ENCODE measurements at regions not wholly inside any gene's neighbourhood (a gene's known extent, or its start where the extent isn't known, plus 50 kb on each side); places are given as distances from the start of the nearest gene placed in this dataset.

DNA sequence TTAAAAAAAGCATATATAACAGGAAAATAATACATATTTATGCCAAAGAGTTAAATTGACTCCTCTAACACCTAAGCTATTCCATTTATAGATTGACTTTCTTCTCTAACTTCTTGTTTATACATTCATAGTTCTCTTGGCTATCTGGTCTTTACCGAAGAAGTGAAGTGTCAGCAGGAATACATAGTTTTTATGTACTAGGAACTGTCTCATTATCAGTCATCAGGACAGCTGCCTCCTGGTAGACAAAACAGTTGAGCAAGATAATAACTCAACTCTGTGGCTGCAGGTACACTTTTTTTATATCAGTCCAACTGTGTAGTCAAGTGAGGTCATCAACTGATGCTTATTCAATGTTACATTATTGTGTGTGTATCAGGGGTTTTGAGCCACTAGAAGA is 1436.0 kb upstream of the NUDT12 start:
- Mint-ChIP-seq H3K9me3 (peaks cover 8% of the 10 kb centered on the region), H3K27me3 (no peaks in the 10 kb centered on the region), H3K4me3 (no peak overlapping the region), H3K27ac (no peak overlapping the region), H3K4me1 (no peaks in the 10 kb centered on the region), H3K36me3 (no peaks in the 10 kb centered on the region)

GRCh38 chr5:104998169-104998568 is 1435.6 kb upstream of the NUDT12 start:
- no peak overlapping the region for H3K4me3 Mint-ChIP-seq
- H3K27ac Mint-ChIP-seq, result no peak overlapping the region
- H3K36me3 Mint-ChIP-seq, result no peaks in the 10 kb centered on the region
- peaks cover 4% of the 10 kb centered on the region for H3K9me3 Mint-ChIP-seq
- H3K27me3 Mint-ChIP-seq, result no peaks in the 10 kb centered on the region
- no peaks in the 10 kb centered on the region for H3K4me1 Mint-ChIP-seq

DNA sequence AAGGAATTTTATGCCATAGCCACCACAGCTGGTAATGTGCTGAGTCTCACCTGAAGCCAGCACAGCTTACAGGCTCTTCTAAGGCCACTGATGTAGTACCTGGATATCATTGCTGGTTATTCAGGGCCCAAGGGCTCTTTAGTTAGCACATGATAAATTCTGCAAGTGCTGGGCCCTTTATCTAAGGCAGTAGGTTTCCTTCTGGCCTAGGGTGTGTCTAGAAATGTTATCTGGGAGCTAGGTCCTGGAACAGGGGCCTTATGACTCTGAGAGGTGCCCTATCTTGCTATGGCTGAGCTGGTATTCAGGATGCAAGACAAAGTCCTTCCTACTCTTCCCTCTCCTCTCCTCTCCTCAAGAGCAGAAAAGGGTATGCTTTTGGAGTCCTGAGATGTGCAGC is 1424.5 kb upstream of the NUDT12 start:
- Mint-ChIP-seq H3K36me3 (peaks cover 2% of the 10 kb centered on the region), H3K27me3 (no peaks in the 10 kb centered on the region), H3K9me3 (peaks cover 22% of the 10 kb centered on the region), H3K27ac (no peak overlapping the region), H3K4me1 (no peaks in the 10 kb centered on the region), H3K4me3 (no peak overlapping the region)

DNA sequence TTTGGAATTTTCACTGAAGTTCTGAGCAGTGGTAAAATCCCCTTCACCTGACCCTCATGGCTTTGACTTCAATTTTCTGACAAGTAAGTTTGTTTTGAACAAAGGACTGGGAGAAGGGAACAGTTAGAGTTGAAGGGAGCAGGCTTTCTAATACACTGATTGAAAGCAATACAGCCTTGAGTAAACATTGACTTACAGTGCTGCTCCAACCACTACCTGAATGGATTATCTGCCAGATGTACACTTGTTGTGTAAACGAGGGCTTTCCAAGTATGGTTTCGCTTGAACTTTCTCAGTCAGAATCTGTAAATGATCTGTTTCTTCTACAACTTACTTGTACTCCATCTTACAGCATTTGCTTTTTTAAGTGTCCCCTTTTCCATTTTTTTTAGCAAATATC is 1414.9 kb upstream of the NUDT12 start:
- no peaks in the 10 kb centered on the region for H3K4me1 Mint-ChIP-seq
- no peaks in the 10 kb centered on the region for H3K36me3 Mint-ChIP-seq
- peaks cover 9% of the 10 kb centered on the region for H3K9me3 Mint-ChIP-seq
- no peaks in the 10 kb centered on the region for H3K27me3 Mint-ChIP-seq
- no peak overlapping the region for H3K27ac Mint-ChIP-seq
- no peak overlapping the region for H3K4me3 Mint-ChIP-seq

GRCh38 chr5:104967806-104968410 is 1405.3 kb upstream of the NUDT12 start:
- no peak overlapping the region for H3K27ac Mint-ChIP-seq
- peaks cover 5% of the 10 kb centered on the region for H3K9me3 Mint-ChIP-seq
- H3K36me3 Mint-ChIP-seq, result no peaks in the 10 kb centered on the region
- no peak overlapping the region for H3K4me3 Mint-ChIP-seq
- H3K27me3 Mint-ChIP-seq, result no peaks in the 10 kb centered on the region
- H3K4me1 Mint-ChIP-seq, result no peaks in the 10 kb centered on the region

GRCh38 chr5:104965006-104965405 is 1402.4 kb upstream of the NUDT12 start:
- H3K4me1 Mint-ChIP-seq, result no peaks in the 10 kb centered on the region
- peaks cover 5% of the 10 kb centered on the region for H3K9me3 Mint-ChIP-seq
- no peaks in the 10 kb centered on the region for H3K36me3 Mint-ChIP-seq
- H3K27me3 Mint-ChIP-seq, result no peaks in the 10 kb centered on the region
- no peak overlapping the region for H3K27ac Mint-ChIP-seq
- no peak overlapping the region for H3K4me3 Mint-ChIP-seq

DNA sequence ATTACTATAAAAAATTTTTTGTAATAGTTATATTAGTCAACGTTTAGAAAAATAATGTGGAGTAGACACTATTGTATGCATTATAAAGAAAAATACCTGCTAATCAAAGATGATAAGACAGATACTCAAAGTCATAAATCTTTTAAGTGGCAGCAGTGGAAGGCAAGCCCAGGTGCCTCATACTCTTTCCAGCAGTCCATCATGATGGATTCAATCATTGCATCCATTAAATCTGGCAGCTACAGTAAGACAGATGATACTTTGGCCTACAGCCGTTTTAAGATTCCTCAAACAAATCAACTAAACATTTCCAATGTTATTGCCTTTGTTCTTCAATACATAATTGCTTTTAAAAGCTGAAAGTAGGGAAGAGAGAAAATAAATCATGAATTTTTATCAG is 1392.9 kb upstream of the NUDT12 start:
- H3K9me3 Mint-ChIP-seq, result peaks cover 10% of the 10 kb centered on the region
- H3K4me3 Mint-ChIP-seq, result no peak overlapping the region
- no peaks in the 10 kb centered on the region for H3K27me3 Mint-ChIP-seq
- no peak overlapping the region for H3K27ac Mint-ChIP-seq
- no peaks in the 10 kb centered on the region for H3K36me3 Mint-ChIP-seq
- no peaks in the 10 kb centered on the region for H3K4me1 Mint-ChIP-seq

DNA sequence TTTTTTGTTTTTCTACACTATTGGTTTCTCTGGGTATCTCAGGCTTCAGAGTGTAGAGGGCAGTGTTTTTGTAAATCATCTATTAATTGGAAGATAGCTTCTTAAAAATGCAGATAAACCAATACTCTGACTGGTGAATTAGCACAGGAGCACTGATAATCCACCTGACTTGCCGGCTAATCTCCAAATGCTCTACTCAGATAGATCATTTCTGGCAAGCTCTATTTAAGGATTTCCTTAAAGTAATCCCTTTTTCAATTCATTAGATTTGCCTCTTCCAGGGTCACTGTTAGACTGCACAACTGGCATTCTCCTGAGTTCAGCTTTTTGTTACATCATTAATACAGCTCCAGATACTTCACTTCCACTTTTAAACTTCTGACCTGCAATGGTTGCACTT is 1390.3 kb upstream of the NUDT12 start:
- Mint-ChIP-seq H3K4me3 (no peak overlapping the region), H3K36me3 (no peaks in the 10 kb centered on the region), H3K9me3 (peaks cover 9% of the 10 kb centered on the region), H3K27me3 (no peaks in the 10 kb centered on the region), H3K4me1 (no peaks in the 10 kb centered on the region), H3K27ac (no peak overlapping the region)

GRCh38 chr5:104951829-104952228 is 1389.2 kb upstream of the NUDT12 start:
- H3K36me3 Mint-ChIP-seq, result no peaks in the 10 kb centered on the region

GRCh38 chr5:104947076-104947475 is 1384.5 kb upstream of the NUDT12 start:
- no peaks in the 10 kb centered on the region for H3K36me3 Mint-ChIP-seq
- H3K27ac Mint-ChIP-seq, result no peak overlapping the region

More at GRCh38 chr5:104951829-104952228, 1389.2 kb upstream of the NUDT12 start:
- Mint-ChIP-seq H3K27ac (no peak overlapping the region), H3K9me3 (peaks cover 9% of the 10 kb centered on the region), H3K4me3 (no peak overlapping the region), H3K27me3 (no peaks in the 10 kb centered on the region), H3K4me1 (no peaks in the 10 kb centered on the region)

GRCh38 chr5:104942735-104943134 is 1380.1 kb upstream of the NUDT12 start:
- H3K4me1 Mint-ChIP-seq, result no peaks in the 10 kb centered on the region
- H3K9me3 Mint-ChIP-seq, result peaks cover 19% of the 10 kb centered on the region
- H3K27me3 Mint-ChIP-seq, result no peaks in the 10 kb centered on the region
- H3K4me3 Mint-ChIP-seq, result no peak overlapping the region
- H3K27ac Mint-ChIP-seq, result no peak overlapping the region
- H3K36me3 Mint-ChIP-seq, result no peaks in the 10 kb centered on the region

More at GRCh38 chr5:104947076-104947475, 1384.5 kb upstream of the NUDT12 start:
- Mint-ChIP-seq H3K27me3 (no peaks in the 10 kb centered on the region), H3K4me1 (no peaks in the 10 kb centered on the region), H3K4me3 (no peak overlapping the region), H3K9me3 (peaks cover 10% of the 10 kb centered on the region)

DNA sequence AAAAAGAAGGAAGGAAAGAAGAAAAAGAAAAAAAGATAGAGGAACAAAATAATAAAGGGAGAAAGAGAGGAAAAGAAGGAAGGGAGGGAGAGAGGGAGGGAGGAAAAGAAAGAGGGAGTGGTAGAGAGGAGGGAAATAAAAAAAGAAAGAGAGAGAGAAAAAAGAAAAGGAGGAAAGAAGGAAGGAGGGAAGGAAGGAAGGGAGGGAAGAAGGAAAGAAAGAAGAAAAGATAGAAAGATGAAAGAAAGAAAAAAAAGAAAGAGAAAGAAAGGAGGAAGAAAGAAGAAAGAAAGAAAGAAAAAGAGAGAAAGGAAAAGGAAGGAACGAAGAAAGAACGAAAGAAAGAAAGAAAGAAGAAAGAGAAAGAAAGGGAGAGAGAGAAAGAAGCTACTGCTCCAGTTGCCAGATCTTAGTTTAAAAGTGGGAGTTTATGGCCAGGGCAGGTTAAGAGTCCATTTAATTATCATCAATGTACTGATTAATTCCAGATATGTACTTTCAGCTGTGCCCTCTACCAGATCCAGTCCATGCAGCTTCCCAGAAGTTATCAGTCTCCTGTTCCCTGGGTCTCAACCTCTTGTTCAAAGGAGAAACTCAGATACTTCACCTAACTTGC is 1378.5 kb upstream of the NUDT12 start:
- H3K4me3 Mint-ChIP-seq, result no peak overlapping the region
- peaks cover 17% of the 10 kb centered on the region for H3K9me3 Mint-ChIP-seq
- no peaks in the 10 kb centered on the region for H3K36me3 Mint-ChIP-seq
- no peaks in the 10 kb centered on the region for H3K4me1 Mint-ChIP-seq
- H3K27ac Mint-ChIP-seq, result no peak overlapping the region
- H3K27me3 Mint-ChIP-seq, result no peaks in the 10 kb centered on the region

- no peaks in the 10 kb centered on the region for H3K27me3 Mint-ChIP-seq
- H3K36me3 Mint-ChIP-seq, result no peaks in the 10 kb centered on the region
- H3K4me3 Mint-ChIP-seq, result no peak overlapping the region
- H3K27ac Mint-ChIP-seq, result no peak overlapping the region
- no peaks in the 10 kb centered on the region for H3K4me1 Mint-ChIP-seq
- peaks cover 22% of the 10 kb centered on the region for H3K9me3 Mint-ChIP-seq
These were observed 1375.0 kb upstream of the NUDT12 start for GRCh38 chr5:104937598-104937997.

DNA sequence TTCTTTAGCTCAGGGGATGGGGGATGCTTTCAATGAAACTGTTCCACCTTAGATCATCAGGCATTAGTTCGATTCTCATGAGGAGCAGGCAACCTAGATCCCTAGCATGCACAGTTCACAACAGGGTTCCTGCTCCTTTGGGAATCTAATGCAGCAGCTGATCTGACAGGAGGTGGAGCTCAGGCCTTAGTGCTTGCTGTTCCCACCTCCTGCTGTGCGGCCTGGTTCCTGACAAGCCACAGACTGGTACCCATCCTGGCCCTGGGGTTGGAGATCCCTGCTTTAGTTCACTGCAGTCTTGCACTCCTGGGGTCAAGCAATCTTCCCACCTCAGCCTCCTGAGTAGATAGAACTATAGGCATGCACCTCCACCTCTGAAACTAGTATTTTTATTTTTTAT is 1369.8 kb upstream of the NUDT12 start:
- H3K27ac Mint-ChIP-seq, result no peak overlapping the region
- no peaks in the 10 kb centered on the region for H3K36me3 Mint-ChIP-seq
- no peaks in the 10 kb centered on the region for H3K27me3 Mint-ChIP-seq
- H3K9me3 Mint-ChIP-seq, result peaks cover 9% of the 10 kb centered on the region
- no peak overlapping the region for H3K4me3 Mint-ChIP-seq
- H3K4me1 Mint-ChIP-seq, result no peaks in the 10 kb centered on the region

- Mint-ChIP-seq H3K27ac (no peak overlapping the region), H3K27me3 (no peaks in the 10 kb centered on the region), H3K9me3 (peaks cover 8% of the 10 kb centered on the region), H3K4me1 (no peaks in the 10 kb centered on the region), H3K4me3 (no peak overlapping the region), H3K36me3 (no peaks in the 10 kb centered on the region)
These were observed 1366.4 kb upstream of the NUDT12 start for GRCh38 chr5:104928906-104929520.

GRCh38 chr5:104915226-104915625 is 1352.6 kb upstream of the NUDT12 start:
- Mint-ChIP-seq H3K4me1 (no peaks in the 10 kb centered on the region), H3K27ac (no peak overlapping the region)

More at GRCh38 chr5:104915226-104915625, 1352.6 kb upstream of the NUDT12 start:
- H3K27me3 Mint-ChIP-seq, result no peaks in the 10 kb centered on the region
- no peaks in the 10 kb centered on the region for H3K36me3 Mint-ChIP-seq
- H3K4me3 Mint-ChIP-seq, result no peak overlapping the region
- no peaks in the 10 kb centered on the region for H3K9me3 Mint-ChIP-seq

Data from activated naive CD4-positive, alpha-beta T cell treated with anti-CD3 and anti-CD28 coated beads, Interleukin-2, amount 50 U/mL, for 24 hours (primary cell).